ENCODE measurements at regions not wholly inside any gene's neighbourhood (a gene's known extent, or its start where the extent isn't known, plus 50 kb on each side); places are given as distances from the start of the nearest gene placed in this dataset.

- no peak for TF ChIP-seq EZH2 (IDR thresholded peaks at IDR 0.05; ENCODE audit: low read length, unreplicated experiment)
- TF ChIP-seq CTCF (conservative IDR thresholded peaks at IDR 0.05; ENCODE audit: low read depth, low read length): no peak
- TF ChIP-seq EZH2phosphoT487 (IDR thresholded peaks at IDR 0.05; ENCODE audit: borderline replicate concordance, low read length): no peak
Measured at GRCh38 chr1:163263818-163264655, 57.7 kb upstream of the NUF2 start.

All from PC-3 (cell line).